ENCODE measurements at regions not wholly inside any gene's neighbourhood (a gene's known extent, or its start where the extent isn't known, plus 50 kb on each side); places are given as distances from the start of the nearest gene placed in this dataset.
"Not testable (repeated sequence)": the region's sequence is repeated elsewhere in the genome, so short reads cannot be mapped to it uniquely, and the experiment has no call there.

DNA sequence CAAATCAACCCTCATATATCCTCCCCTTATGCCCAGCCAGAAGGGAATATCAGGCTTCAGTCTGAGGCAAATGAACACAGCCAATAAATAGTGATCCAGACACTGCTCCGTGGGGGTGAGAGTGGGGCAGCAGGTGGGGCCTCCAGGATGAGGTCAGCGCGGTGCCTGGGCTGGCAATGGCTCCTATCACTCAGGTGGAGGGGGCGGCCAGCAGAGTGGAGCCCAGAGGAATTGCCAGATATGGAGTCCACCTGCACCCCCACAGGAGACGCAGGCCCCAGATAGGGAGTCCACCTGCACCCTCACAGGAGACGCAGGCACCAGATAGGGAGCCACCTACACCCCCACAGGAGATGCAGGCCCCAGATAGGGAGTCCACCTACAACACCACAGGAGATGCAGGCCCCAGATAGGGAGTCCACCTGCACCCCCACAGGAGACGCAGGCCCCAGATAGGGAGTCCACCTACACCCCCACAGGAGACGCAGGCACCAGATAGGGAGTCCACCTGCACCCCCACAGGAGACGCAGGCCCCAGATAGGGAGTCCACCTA is 78.0 kb upstream of the PPP2R2D start:
- no peak overlapping the region for H3K4me3 ChIP-seq (ENCODE audit: low read depth, low read length)
- TF ChIP-seq, protein P1, sequence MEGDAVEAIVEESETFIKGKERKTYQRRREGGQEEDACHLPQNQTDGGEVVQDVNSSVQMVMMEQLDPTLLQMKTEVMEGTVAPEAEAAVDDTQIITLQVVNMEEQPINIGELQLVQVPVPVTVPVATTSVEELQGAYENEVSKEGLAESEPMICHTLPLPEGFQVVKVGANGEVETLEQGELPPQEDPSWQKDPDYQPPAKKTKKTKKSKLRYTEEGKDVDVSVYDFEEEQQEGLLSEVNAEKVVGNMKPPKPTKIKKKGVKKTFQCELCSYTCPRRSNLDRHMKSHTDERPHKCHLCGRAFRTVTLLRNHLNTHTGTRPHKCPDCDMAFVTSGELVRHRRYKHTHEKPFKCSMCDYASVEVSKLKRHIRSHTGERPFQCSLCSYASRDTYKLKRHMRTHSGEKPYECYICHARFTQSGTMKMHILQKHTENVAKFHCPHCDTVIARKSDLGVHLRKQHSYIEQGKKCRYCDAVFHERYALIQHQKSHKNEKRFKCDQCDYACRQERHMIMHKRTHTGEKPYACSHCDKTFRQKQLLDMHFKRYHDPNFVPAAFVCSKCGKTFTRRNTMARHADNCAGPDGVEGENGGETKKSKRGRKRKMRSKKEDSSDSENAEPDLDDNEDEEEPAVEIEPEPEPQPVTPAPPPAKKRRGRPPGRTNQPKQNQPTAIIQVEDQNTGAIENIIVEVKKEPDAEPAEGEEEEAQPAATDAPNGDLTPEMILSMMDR (conservative IDR thresholded peaks at IDR 0.05; ENCODE audit: low read depth, low read length): no peak
- DNase-seq (ENCODE audit: low read depth): no peak

DNA sequence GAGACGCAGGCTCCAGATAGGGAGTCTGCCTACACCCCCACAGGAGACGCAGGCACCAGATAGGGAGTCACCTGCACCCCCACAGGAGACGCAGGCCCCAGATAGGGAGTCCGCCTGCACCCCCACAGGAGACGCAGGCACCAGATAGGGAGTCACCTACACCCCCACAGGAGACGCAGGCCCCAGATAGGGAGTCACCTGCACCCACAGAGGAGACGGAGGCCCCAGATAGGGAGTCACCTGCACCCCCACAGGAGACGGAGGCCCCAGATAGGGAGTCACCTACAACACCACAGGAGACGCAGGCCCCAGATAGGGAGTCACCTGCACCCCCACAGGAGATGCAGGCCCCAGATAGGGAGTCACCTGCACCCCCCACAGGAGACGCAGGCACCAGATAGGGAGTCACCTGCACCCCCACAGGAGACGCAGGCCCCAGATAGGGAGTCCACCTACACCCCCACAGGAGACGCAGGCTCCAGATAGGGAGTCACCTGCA is 77.2 kb upstream of the PPP2R2D start:
- H3K4me3 ChIP-seq (ENCODE audit: low read depth, low read length); DNase-seq (ENCODE audit: low read depth): not testable (repeated sequence)

DNA sequence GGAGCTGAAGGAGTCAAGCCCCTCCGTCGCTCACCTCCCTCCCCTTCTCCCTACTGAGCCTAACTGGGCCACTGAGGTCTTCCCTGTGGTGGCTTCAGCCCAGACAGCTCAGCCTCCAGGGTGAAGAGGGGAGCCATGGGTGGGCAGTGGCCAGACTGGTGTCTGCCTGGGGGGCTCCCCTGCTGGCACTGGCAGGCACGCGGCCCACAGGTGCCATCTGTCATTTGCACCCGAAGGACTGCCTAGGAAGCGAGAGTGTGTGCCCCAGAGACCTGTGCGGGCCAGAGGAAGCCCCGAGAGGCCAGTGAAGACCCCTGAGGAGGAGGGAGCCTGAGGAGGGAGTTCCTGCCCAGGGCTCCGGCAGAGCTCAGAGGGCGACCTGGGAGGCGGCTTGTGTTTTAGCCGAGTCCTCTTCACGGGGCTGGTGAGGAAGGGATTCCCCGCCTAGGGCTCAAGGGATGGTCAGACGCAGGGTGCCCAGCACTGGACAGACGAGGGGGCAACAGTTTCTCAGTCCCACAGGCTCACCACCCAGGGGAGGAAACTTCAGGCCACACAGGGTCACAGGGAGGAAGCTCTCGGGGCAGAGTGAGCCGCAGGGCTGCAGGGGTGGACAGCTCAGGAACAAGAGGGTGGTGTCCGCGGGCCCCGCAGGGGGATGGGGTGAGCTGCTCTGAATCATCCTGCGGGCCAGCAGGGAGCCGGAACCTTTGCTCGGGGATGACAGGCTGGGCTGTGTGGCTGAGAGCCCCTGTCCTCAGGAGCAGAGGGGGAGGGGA is 76.2 kb upstream of the PPP2R2D start:
- TF ChIP-seq, protein P1 (conservative IDR thresholded peaks at IDR 0.05; ENCODE audit: low read depth, low read length): no peak
- no peak overlapping the region for H3K4me3 ChIP-seq (ENCODE audit: low read depth, low read length)
- no peak for DNase-seq (ENCODE audit: low read depth)

DNA sequence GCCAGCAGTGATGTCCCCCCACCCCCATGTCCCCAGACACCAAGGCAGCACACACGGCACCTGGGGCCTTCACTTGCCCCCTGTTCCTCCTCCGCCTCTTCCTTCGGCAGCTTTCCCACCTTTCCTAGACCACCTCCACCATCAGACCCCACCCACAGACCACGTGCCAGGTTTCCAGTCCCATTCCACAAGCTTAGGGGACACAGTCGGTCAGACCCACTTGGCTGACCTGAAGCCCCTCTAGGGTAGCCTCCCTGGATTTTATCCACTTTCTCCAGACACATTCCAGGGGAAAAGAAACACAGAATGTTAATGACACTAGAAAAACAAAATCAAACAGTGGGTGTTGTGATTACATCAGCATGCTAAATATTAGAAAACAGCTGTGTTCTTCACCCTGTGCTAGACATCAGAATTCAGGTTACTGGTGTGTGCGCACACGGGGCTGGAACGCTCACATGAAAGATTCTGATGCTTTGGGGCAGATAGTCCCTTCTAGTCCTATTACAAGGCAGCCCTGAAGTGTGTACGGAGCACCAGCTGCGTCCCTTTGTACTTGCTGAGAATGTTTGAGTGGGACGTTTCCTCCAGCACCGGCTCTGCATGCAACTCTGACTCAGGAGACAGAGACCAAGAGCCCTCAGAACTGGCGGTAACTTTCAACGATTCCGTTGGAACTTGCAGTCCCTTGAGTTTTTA is 75.5 kb upstream of the PPP2R2D start:
- TF ChIP-seq, protein P1 (conservative IDR thresholded peaks at IDR 0.05; ENCODE audit: low read depth, low read length): no peak
- DNase-seq (ENCODE audit: low read depth): no peak

DNA sequence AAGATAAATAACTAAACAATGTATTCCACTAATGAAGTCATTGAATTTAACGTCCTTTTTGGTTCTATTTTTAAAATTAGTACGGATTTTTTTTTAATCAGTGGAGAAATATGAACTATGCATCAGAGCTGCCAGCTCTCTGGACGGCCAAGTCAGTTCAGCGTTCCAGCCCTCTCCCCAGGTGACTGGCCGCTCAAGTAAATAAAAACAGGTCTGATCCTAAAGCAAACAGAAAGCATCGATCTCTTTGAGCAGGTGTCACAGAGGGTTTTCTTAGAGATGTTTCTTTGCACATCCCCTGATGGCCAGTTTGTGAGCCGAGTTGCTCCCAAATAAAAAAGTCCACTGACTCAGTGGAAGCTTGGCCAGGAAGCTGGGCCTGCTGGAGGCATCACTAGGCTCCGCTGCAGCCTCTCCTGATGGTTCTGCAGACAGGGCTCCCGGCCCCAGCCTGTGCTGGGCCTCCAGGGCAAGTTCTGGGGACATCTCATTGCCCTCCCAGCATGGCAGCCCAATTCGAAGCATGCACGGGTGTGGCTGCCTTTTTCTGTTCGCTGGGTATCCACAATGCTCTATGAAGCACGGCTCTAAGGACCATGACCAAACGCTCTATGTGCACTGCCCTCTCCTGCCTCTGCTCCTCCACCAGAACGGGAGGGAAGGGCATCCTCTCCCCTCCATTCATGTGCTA is 74.7 kb upstream of the PPP2R2D start:
- no peak for DNase-seq (ENCODE audit: low read depth)
- H3K4me3 ChIP-seq (ENCODE audit: low read depth, low read length): no peak overlapping the region
- TF ChIP-seq, protein P1 (conservative IDR thresholded peaks at IDR 0.05; ENCODE audit: low read depth, low read length): no peak

More for the DNA sequence above, 75.5 kb upstream of the PPP2R2D start:
- H3K4me3 ChIP-seq (ENCODE audit: low read depth, low read length): no peak overlapping the region

DNA sequence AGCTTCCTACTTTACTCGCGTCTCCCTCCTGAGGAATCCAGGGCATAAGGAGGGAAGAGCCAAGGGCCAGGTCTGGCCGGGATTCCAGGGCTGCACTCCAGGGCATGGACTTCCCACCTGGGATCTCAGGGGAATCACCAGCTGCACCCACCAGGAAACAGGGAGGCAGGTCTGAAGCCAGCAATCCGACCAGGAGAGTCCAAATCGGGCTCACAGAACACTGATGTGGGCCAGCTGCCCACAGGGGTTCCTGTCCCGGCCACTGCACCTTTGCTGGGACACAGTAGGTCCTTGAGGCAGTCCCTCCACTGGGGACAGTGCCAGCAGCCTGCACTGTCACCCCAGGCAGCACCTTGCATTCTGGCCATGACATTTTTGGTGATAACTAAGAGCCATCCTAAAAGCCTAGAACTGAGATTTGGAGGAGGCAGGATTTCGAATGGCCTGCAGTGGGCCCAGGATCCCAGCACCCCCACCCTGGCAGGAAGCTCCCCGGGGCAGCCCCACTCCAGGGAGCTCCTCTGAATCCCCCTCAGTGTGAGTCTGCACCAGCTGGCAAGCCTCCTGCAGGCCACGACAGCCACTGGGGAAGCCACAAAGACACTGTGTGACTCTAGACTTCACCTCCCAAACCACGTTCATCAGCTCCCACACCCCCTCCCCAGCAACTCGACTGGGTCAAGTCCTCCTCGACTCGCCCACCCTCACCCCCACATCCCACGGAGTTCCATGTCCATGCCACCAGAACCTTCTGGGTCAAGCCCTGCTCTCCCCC is 71.5 kb upstream of the PPP2R2D start:
- DNase-seq (ENCODE audit: low read depth): no peak
- TF ChIP-seq, protein P1 (conservative IDR thresholded peaks at IDR 0.05; ENCODE audit: low read depth, low read length): no peak
- H3K4me3 ChIP-seq (ENCODE audit: low read depth, low read length): no peak overlapping the region

Data from epithelial cell of proximal tubule (primary cell).